CD14-positive monocyte (primary cell): ENCODE measurements at regions not wholly inside any gene's neighbourhood (a gene's known extent, or its start where the extent isn't known, plus 50 kb on each side); places are given as distances from the start of the nearest gene placed in this dataset.
"Not testable (repeated sequence)": the region's sequence is repeated elsewhere in the genome, so short reads cannot be mapped to it uniquely, and the experiment has no call there.

Experiments
- DNase-seq, 3 donors: peaks; one replicate each; pipeline ENCODE4 v3.0.0-alpha.2; 2011 to 2022
- H2AFZ ChIP-seq: 2 replicates; pipeline ENCODE4 v1.6.0; 2012; ENCODE audit warnings: mild to moderate bottlenecking, low read depth, low read length, inconsistent platforms; ENCODE audit not compliant: insufficient read depth, poor library complexity, severe bottlenecking
- H3K27ac ChIP-seq, 2 donors: 1 replicate in 1 of 2; 2 replicates in 1 of 2; pipeline ENCODE4 v1.5.1; 2012 to 2013; ENCODE audit warnings: low read length in 2 of 2, control low read depth in 1 of 2, inconsistent platforms in 1 of 2, low read depth in 1 of 2, mild to moderate bottlenecking in 1 of 2
- H3K27me3 ChIP-seq, 2 donors: one replicate each; pipeline versions ENCODE4 v1.6.0 to v1.6.1; 2011 to 2013; ENCODE audit warnings: low read length in 2 of 2; ENCODE audit not compliant: control insufficient read depth in 2 of 2, insufficient read depth in 2 of 2
- H3K36me3 ChIP-seq, 2 donors: replicated peaks in 1 of 2; 1 replicate in 1 of 2; 2 replicates in 1 of 2; pipeline versions ENCODE4 v1.5.1 to v1.6.1; 2012 to 2013; ENCODE audit warnings: low read length in 2 of 2, control low read depth in 1 of 2, inconsistent platforms in 1 of 2, mild to moderate bottlenecking in 1 of 2; ENCODE audit not compliant: insufficient read depth in 2 of 2, control insufficient read depth in 1 of 2
- H3K4me1 ChIP-seq, 2 donors: 1 replicate in 1 of 2; 2 replicates in 1 of 2; pipeline versions ENCODE4 v1.5.1 to v1.6.1; 2012 to 2013; ENCODE audit warnings: low read length in 2 of 2, control low read depth in 1 of 2, inconsistent platforms in 1 of 2, mild to moderate bottlenecking in 1 of 2, moderate library complexity in 1 of 2; ENCODE audit not compliant: insufficient read depth in 2 of 2, control insufficient read depth in 1 of 2
- H3K4me2 ChIP-seq: replicated peaks from 2 replicates; pipeline ENCODE3; 2012; ENCODE audit warnings: low read length, moderate library complexity, mild to moderate bottlenecking; ENCODE audit not compliant: poor library complexity, severe bottlenecking; ENCODE audit errors: extremely low read depth
- H3K4me3 ChIP-seq, 3 experiments: fragments of 200-600 bp in 1 of 3; sonication (generic) in 1 of 3; replicated peaks in 1 of 3; 1 replicate in 2 of 3; 2 replicates in 1 of 3; pipeline ENCODE4 v1.5.1; 2011 to 2013; ENCODE audit warnings: low read length in 3 of 3, mild to moderate bottlenecking in 3 of 3, control low read depth in 2 of 3, low read depth in 2 of 3, inconsistent platforms in 1 of 3, moderate library complexity in 1 of 3
- H3K79me2 ChIP-seq: 2 replicates; pipeline ENCODE4 v1.6.0; 2012; ENCODE audit warnings: mild to moderate bottlenecking, control low read depth, inconsistent platforms, low read length, moderate library complexity; ENCODE audit not compliant: insufficient read depth
- H3K9ac ChIP-seq: 2 replicates; pipeline ENCODE4 v1.6.0; 2017; ENCODE audit warnings: low read length, mild to moderate bottlenecking; ENCODE audit not compliant: insufficient read depth, poor library complexity, severe bottlenecking
- H3K9me3 ChIP-seq, 2 donors: replicated peaks in 1 of 2; 1 replicate in 1 of 2; 2 replicates in 1 of 2; pipeline versions ENCODE4 v1.5.1 to v1.6.1; 2012 to 2013; ENCODE audit warnings: low read length in 2 of 2, control low read depth in 1 of 2; ENCODE audit not compliant: control insufficient read depth in 1 of 2, insufficient read depth in 1 of 2
- H4K20me1 ChIP-seq: 2 replicates; pipeline ENCODE4 v1.6.0; 2012; ENCODE audit warnings: mild to moderate bottlenecking, low read length, control low read depth, moderate library complexity; ENCODE audit not compliant: insufficient read depth
- H3K27ac Mint-ChIP-seq, 7 donors: one replicate each; pipeline ENCODE4 v1.8.0; 2020; ENCODE audit warnings: mild to moderate bottlenecking in 7 of 7, mixed read lengths in 7 of 7, moderate library complexity in 6 of 7, inconsistent platforms in 2 of 7
- H3K27me3 Mint-ChIP-seq, 3 donors: one replicate each; pipeline ENCODE4 v1.8.0; 2021 to 2022; ENCODE audit warnings: low read depth in 3 of 3, mild to moderate bottlenecking in 3 of 3, mixed read lengths in 3 of 3, moderate library complexity in 3 of 3, inconsistent platforms in 1 of 3
- H3K36me3 Mint-ChIP-seq, 2 donors: one replicate each; pipeline ENCODE4 v1.8.0; 2020; ENCODE audit warnings: mixed read lengths in 2 of 2, inconsistent platforms in 1 of 2, mild to moderate bottlenecking in 1 of 2
- H3K4me1 Mint-ChIP-seq: one replicate; pipeline ENCODE4 v1.8.0; 2020; ENCODE audit warnings: mild to moderate bottlenecking, mixed read lengths
- H3K4me3 Mint-ChIP-seq, 2 donors: one replicate each; pipeline ENCODE4 v1.8.0; 2020; ENCODE audit warnings: mild to moderate bottlenecking in 2 of 2, mixed read lengths in 2 of 2, moderate library complexity in 1 of 2
- H3K9me3 Mint-ChIP-seq, 7 donors: one replicate each; pipeline ENCODE4 v1.8.0; 2020 to 2022; ENCODE audit warnings: mixed read lengths in 7 of 7, mild to moderate bottlenecking in 6 of 7, moderate library complexity in 6 of 7, inconsistent platforms in 2 of 7
- CTCF ChIP-seq: fragments of 200-600 bp; IDR thresholded peaks from one replicate; pipeline ENCODE4 v1.8.0; 2022; ENCODE audit warnings: antibody characterized with exemption, mild to moderate bottlenecking
- WGBS: methylation state at CpG from one replicate; pipeline ENCODE4 v1.1.5; 2013; ENCODE audit warnings: missing lambda C conversion rate; ENCODE audit not compliant: insufficient coverage; 5-methylcytosine and 5-hydroxymethylcytosine counted together
- intact Hi-C, 2 donors: fragments of 100-400 bp; cut with micrococcal nuclease; formaldehyde crosslinking; loops; one replicate each; pipeline versions ENCODE4 v1.15.0 to v1.15.1; 2023

GRCh38 chr4:147293314-147293677 is 187.6 kb upstream of the EDNRA start:
- peaks cover 2 to 23% (median 14%) of the 10 kb centered on the region in 7 donors for H3K9me3 Mint-ChIP-seq
- H3K27ac ChIP-seq, H3K27me3 Mint-ChIP-seq, H3K36me3 Mint-ChIP-seq, H4K20me1 ChIP-seq, H3K4me2 ChIP-seq, H3K27me3 ChIP-seq, H3K36me3 ChIP-seq, H3K79me2 ChIP-seq, DNase-seq, H3K4me1 ChIP-seq, H3K4me3 Mint-ChIP-seq, H3K9ac ChIP-seq, H3K4me3 ChIP-seq, H3K27ac Mint-ChIP-seq, H3K4me1 Mint-ChIP-seq, H2AFZ ChIP-seq, intact Hi-C loops: not testable (repeated sequence)
- peaks cover 0 to 18% of the 10 kb centered on the region in 2 donors for H3K9me3 ChIP-seq
- 60% methylated on average over 1 of the region's 6 CpGs for WGBS

- Mint-ChIP-seq H3K4me1 (no peaks in the 10 kb centered on the region), H3K9me3 (peaks cover 0 to 13% (median 4%) of the 10 kb centered on the region in 7 donors), H3K36me3 (no peaks in the 10 kb centered on the region), H3K27me3 (no peaks in the 10 kb centered on the region), H3K27ac (no peak overlapping the region), H3K4me3 (no peak overlapping the region)
- WGBS: no CpG with 5 or more reads among the region's 1 CpG
- H4K20me1 ChIP-seq: no peaks in the 10 kb centered on the region
- TF ChIP-seq CTCF: no peak
- no peak for DNase-seq
- H3K79me2 ChIP-seq: no peaks in the 10 kb centered on the region
- intact Hi-C loops: no loop called here
- H3K9me3 ChIP-seq: no peaks in the 10 kb centered on the region
- H3K27ac ChIP-seq: no peak overlapping the region
- no peaks in the 10 kb centered on the region for H3K36me3 ChIP-seq
- no peaks in the 10 kb centered on the region for H3K27me3 ChIP-seq
- H3K4me2 ChIP-seq: no peak overlapping the region
- no peak overlapping the region for H3K9ac ChIP-seq
- H3K4me1 ChIP-seq: no peaks in the 10 kb centered on the region
- H2AFZ ChIP-seq: no peak overlapping the region
- H3K4me3 ChIP-seq: no peak overlapping the region
Observed at GRCh38 chr4:147299205-147299604, 181.7 kb upstream of the EDNRA start.
